M059J (cell line): ENCODE measurements at regions not wholly inside any gene's neighbourhood (a gene's known extent, or its start where the extent isn't known, plus 50 kb on each side); places are given as distances from the start of the nearest gene placed in this dataset.
"Not testable (repeated sequence)": the region's sequence is repeated elsewhere in the genome, so short reads cannot be mapped to it uniquely, and the experiment has no call there.

Source experiments
- DNase-seq: peaks from one replicate; pipeline ENCODE4 v3.0.0-alpha.2; 2012; ENCODE audit warnings: low read depth

DNA sequence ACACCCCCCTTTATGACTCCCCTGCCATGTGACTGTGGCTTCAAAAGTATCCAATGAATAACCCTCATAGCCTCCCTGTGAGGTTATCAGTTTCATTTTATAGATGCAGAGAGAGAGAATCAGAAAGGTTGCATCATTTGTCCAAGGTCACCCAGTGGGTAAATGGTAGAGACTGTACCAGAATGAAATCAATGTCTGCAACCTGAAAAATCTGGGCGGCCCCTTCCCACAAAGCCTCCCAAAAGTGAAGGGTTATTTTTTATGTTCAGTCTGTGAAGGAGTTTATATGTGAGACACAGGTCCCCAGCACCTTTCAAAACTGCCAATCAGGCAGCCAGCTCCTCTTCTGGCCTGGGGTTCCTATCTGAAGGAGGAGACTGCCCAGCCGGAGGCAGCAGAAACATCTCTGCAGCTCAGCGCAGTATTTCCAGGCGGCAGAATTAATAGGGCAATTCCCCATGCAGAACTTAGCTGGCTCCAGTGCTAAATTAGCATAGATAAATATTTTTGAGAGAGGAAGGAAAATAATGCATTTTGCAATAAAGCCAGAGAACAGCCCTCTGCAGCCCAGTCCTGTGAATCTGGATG, 130.8 kb upstream of the PRR20G start:
- DNase-seq, result no peak

DNA sequence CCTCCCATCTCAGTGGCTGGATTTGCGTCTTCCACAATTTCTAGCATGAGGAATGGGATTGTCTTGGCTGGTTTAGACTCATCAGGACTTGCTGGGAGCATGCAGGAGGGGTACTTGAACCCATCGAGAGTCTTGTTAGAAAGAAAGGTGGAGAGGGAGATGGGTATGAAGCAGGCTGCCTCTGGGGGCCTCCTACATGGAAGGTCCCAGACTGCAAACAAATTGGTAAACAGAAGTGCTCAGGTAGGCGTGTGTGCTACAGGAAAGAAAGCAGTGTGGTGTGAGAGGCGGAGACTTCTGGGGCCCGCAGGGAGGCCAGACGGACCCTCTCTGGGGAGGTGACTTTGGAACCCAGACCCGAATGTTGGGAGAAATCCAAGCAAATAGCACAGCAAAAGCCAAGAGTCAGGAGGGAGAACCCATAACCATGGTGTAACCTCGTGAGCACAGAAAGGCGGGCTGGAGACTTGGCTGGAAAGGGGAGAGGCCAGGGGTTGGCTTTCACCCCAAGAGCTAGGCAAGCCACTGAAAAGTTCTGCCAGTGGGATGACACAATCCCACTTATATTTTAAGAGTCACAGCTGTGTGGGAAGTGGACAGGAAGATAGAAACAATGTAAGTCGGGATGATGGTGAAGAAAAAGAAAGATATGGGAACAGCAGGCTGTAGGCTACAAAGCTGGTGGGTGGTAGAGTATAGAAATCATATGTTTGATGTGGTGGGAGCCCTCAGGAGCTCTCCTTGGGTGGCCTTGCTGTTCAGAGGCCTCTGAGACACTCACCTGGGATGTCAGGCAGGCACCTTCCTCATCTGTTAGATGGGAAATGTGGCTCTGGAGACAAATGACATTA, 130.1 kb upstream of the PRR20G start:
- DNase-seq, result no peak

DNA sequence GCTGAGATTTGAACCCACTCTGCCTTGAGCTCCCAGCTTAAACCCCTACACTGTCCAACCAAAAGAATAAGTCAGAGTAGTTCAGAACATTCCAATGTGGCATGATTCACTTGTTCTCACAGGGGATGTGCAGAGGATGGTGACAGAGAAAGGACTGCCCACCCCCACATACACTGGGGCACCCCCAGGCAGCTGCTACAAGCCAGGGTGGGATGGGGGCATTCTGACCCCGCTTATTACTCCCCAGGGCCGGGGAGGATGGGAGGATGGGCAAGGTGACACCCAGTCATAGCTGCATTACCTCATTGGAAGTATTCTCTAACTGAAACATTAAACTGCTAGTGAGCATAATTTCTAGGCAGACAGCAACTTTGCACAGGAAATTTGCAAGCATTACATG, 126.0 kb upstream of the PRR20G start:
- DNase-seq, result no peak

DNA sequence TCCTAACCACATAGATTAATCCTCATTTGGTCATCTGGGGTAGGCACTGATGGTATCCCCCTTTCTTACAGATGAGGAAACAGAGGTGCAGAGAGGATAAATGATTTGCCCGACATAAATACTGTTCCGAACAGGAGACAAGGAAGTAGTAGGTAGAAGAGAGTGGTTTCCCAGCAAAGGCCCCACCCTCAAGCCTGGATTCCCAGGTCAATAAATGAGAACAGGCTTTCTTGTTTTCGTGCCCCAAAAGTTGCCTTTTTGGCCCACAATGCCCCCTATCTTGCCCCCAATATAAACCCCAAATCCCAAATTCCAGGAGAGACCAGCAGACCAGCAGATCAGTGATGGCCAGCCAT, 125.5 kb upstream of the PRR20G start:
- no peak for DNase-seq

DNA sequence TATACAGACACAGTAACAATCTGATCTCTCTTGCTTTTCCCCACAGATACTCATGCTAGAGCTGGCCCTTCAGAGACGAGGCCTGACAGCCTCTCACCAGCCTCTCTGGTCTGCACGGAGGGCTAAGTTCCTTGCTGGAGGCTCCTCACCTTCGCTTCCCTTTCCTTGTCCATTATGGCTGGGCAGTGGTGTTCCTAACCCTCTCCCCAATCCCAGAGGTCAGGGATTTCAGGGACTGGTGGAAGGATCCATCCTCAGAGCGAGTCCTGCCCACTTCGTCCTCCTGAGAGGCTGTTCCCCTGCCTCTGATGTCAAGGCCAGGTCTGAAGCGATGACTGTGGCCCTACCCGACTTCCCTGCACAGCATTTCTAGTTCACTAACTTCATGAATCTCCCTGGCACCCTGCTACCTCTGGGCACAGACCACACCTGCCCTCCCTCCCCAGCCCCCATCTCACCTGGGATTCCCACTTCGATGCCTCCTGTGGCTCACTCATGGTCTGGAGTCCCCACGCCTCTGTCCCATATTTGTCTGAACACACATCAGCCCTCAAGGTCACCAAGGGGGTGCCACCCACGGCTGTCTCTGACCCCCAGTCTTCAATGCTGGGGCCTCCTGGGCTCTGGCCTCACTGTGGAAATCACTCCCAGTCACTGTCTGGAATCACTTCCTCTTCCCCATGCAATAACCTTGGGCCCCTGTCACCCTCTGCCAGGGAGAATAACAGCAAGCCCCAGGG, 124.9 kb upstream of the PRR20G start:
- no peak for DNase-seq

DNA sequence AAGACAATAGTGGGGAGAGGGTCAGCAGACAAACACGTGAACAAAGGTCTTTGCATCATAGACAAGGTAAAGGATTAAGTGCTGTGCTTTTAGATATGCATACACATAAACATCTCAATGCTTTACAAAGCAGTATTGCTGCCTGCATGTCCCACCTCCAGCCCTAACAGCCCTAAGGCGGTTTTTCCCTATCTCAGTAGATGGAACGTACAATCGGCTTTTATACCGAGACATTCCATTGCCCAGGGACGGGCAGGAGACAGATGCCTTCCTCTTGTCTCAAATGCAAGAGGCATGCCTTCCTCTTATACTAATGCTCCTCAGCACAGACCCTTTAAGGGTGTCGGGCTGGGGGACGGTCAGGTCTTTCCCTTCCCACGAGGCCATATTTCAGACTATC, 124.0 kb upstream of the PRR20G start:
- DNase-seq, result not testable (repeated sequence)

DNA sequence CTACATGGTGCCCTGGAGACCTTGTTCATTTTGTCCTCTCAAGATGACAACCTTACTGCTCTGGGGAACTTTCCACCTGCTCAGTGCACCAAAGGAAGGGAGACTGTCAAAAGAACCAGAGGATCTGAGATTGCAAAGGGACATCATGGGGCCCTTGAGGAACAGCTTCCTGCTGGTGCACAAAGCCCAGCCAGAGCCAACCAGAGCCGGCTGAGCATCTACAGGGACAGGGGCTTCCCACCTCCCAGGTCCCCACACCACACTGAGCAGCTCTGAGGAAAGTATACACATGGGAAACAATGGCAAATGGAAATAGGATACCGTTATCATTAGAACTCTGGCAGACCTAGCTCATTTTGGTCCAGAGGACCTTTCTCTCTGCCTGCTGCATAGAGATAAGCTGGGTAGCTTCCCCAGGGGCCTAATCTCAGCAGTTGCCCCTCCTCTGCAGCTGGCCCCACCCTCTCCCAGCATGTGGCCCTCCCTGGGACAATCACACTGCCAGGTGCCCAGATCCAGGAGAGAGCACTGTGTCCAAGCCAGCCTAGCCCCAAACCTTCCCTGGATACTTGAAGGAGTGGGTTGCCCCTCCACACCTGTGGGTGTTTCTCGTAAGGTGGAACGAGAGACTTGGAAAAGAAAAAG, 123.4 kb upstream of the PRR20G start:
- no peak for DNase-seq

DNA sequence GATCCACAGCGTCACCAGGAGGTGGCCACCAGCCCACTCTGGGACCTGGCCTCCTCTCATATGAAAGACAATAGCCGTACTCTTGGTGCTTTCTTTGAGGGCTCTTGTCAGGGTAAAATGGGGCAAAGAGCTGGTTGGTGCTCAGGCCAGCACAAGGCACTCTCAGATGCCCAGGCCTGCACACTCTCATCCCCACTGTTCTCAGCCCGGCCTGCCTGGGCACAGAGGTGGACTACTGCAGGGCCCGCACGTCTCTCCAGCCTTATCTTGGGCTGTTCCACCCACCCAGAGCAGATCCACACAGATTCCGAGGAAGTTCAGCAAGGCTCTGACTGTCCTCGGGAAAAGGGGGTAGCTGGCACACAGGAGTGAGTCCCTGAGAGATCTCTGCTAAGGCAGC, 122.8 kb upstream of the PRR20G start:
- DNase-seq, result no peak

DNA sequence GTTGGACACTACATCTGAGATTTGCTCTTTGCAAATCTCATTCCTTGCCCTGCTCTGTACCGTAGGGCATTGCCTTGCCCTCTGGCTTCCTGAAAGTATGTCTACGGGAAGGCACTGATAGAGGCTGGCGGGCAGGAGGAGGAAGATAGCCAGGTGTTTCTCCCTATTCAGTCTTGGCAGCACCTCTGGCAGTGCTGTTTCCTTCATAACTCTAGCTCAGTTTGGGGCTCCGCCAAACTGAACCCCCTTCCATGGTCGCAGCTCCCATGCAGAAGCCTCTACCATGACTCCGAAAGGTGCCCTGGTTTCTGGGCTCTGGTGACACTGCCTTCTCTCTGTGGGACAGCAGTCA, 122.3 kb upstream of the PRR20G start:
- no peak for DNase-seq

DNA sequence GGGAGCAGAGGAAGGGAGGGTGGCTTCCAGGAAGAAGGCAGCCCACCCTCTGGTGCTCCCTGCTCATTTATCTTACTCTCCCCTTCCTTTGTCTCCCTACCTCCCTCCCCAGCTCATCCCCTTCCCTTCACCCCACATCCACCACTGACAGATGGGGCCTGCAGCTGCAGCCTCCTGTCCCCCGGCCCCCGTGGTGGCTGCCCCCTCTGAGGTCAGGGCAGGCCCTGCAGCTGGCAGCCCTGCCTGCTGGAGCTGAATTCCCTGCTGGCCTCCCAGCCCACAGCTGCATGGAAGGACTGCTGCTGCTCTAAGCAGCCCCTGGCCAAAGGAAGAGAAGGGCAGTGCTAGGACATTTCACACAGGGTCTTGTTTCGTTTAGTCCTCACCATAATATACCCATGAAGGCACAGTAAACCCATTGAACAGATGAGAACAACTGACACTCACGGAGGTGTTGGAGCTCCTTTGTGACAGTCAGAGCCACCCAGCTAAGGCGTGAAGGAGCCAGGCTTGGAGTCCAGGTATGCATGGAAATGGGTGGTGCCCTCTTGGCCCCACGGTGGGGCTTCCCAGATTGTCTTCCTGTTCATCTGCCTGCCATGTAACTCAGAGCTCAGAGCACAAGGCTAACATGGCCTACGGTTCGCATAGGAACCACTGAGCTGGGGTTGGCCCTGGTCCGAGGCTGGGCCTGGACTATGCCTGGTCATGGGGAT, 121.7 kb upstream of the PRR20G start:
- DNase-seq, result no peak

DNA sequence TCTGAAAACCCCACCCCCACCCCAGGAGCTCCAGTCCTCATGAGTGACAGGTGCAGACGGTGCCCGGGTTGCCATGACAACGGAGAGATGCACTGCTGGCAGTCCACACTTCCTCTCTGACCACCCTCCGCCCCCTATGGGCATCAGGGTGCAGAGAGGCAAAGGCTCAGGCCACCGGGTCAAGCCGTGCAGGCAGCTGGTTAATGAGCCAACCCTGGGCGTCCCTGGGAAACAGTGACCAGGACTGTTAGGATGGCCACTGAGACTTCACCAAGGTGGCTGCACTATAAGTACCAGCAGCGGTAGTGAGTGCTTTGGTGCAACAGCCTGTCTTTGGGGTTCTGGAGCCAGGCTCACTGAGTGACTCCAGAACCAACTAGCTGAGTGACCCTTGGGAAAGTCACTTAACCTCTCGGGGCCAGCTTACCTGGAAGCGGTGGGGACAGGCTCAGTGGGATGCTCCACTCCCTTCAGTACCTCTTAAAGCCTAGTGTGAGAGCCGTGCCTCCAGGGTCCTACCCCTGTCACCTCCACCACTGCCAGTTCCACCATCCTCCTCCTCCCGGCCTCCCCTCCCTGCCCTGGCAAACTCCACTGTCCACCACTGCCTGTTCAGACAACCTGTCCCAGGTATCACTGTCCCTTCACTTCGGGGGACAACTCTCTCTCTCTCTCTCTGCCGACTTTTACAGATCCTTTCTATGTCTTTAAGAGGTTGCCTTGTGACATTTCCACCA, 121.0 kb upstream of the PRR20G start:
- DNase-seq, result no peak

DNA sequence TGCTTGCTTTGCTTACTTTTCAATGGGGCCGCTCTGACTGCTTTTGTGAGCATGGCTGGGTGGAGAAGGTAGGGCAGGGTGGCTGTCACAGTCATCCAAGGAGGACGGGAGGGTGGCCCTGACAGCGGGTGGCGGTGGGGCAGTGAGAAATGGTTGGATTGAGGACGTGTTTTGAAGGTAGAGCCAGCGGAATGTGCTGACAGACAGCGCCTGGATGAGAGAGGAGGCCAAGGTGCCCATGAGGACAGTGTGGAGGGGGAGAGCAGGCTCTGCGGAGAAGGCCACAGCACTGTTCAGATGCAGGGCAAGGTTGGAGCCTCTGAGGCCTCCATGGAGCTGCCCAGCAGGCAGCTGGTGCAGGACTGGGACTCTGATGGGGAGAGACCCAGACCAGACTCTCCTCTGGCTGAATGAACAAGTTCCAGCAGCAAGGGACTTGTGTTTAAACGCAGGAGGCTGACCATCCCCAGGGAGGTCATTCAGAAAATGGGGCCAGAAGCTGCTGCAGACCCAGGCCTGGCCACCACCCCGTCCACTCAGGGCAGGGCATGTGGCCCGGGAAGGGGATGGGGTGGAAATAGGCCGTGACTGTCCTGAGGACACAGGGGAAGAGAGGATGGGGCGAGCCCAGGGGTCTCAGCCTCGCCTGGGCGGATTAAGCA, 120.3 kb upstream of the PRR20G start:
- DNase-seq, result no peak

DNA sequence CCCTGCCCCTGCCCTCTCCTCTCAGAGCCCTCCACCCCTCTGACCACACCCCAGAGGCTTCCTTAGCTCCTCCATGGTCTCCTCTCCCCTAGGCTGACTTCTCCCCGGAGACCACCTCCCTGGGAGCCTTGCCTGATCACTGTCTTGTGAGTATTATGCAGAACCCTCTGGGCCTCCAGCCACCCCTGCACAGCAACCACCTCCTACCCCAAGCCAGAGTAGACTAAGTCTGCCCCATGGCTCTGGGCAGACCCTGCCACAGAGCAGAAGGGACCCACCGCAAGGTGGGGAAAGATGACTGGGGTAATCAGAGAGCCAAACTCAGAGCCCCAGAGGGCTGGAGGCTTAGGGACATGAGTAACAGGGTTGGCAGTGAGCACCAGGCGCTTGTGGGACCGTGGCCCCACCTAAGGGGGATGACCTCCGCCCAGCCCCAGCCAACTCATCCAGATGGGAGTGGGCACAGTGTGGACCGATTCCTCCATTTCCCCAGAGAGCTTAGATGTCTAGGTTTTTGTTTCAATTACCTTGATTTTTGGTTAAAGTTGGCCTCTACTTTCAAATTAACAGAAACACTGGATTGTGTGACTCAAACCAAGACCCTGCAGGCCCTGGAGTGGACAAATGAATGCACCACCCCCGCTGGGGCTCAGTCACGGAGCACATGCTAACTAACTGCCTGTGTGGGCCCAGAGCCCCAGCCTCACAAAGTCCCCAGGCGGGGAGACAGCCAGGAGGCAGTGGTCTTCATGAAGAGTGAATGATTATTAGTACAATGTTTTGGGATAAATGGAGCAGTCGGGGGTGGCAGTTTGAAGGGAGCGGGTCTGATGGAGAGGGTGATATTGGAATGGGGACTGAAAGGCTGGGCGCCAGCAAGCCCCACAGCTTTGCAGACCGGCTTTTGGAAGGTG, 119.4 kb upstream of the PRR20G start:
- DNase-seq, result no peak

DNA sequence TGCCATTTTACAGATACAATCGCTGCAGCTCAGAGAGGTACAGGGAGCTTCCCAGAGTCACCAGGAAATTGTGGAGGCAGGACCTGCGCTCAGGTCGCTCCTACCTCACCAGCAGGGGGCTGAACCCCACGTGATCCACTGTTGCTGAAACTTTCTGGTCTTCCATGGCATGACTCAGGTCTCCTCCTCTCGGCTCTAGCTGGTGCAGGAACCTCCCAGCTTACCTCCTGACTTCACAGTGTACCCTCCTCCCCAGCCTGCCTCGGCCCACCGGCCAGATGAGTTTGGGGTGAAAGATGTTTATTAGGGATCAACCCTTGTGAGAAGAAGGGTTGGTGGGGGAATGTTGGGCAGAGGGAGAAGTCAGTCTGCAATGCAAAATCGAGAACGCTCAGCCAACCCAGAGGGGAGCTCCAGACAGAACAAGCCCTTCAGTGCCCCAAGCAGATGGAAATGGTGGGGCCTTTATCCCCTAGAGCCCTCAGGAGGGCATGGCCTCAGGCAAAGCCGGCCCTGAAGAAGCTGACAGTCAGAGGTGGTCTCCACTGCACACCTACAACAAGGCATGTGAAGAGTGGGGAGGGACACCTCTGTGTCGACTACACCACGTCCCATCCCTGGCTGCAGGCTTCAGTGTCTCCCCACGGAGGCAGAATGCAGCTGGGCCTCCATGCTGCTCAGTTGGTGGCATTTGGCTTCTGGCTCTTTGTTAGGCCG, 118.6 kb upstream of the PRR20G start:
- peak; percentile 64 for DNase-seq

DNA sequence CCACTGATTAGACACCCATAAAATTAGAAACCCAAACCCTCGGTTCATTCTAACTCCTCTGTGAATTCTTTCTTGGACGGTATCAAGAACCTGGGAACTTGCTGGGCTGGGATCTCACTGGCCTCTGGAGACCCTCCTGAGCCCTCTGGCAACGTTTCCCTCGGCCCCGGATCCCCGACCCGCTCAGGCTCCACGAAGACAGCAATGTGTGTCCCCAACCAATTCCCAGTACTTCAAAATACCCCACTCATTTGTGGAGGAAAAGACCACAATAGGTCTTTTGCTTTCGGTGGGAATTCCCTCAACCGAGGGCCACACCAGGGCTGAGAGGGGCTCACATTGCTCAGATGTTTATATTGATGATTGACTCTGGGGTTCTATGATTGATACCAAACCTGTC, 117.9 kb upstream of the PRR20G start:
- no peak for DNase-seq

DNA sequence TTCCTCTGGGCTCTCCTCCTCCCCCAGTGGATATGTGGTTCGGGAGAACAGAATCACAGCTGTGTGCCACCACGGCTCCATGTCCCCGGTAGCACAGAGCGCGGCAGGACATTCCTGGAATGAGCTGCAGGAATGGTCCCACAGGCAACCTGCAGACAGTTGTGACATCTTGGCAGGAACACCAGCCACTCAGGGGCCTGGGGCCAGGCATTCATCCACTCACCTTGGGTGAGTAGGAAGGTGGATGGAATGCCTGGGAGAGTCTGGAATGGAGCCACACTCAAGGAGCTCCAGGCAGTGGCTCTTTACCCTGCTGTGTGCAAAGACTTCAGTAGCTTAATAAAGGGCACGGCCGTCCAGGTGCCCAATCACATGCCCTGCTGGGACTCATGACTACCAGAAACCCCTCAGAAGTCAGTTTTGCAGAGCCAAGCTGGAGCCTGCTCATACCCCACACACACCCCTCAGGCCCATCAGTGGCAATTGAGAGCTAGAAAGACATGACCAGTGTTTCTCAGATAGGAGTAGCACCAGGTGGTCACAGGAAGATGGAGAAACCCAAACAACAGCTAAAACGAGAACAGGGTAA, 117.3 kb upstream of the PRR20G start:
- no peak for DNase-seq

DNA sequence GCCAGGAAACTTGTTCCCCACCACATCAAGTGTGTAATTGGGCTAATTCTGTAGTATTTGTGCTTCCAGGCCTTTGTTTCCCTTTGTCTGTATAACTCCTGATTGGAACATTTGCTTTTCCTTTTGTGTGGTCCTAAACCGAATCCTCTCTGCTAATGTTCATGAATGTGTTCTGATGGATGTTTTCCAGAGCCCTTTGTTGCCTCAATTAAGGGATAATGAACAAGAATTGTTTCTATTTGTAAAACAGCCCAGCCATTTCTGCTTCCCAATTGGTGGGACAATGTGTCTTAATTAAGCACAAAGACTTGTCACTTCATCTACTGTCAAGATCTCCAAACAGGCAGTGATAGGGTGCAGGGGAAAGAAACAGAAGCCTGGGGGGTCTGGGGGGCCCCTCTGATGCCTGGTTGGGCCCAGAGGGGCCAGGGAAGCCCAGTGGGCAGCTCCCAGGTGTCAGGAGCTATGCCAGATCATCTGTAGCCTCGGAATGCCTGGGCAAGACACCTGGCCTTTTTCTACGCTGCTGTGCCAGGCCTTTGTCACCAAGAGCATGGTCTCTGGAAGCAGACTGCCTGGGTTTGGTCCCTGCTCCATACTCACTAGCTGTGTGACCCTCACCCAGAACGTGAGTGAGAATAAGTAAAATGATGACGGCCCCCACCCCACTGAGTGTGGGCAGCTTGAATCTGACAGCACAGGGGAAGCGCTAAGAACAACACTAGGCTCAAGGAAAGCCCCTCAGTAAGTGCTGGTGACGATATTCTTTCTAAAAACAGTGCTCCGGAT, 116.6 kb upstream of the PRR20G start:
- no peak for DNase-seq

DNA sequence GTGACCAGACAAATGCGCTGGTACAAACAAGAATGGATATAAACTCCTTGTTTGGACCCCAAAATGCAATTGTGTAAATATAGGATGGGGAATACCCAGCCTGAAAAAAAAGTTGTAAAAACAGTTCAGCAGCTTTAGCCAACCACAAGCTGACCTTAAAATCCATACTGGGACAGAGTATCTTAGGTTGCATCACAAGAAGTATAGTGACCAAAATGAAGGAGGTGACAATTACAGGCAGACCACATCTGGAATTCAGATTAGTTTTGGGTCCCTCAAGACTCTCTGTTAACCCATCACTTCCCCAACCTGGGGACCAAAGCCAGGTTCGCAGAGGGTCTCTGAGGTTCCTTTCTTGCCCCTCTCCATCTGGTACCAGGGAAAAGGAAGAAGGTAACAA, 115.9 kb upstream of the PRR20G start:
- DNase-seq, result no peak
